MM.1S (cell line): ENCODE measurements at regions not wholly inside any gene's neighbourhood (a gene's known extent, or its start where the extent isn't known, plus 50 kb on each side); places are given as distances from the start of the nearest gene placed in this dataset.

Experiments used
- CTCF ChIP-seq: fragments of 300-600 bp; sonication (generic); IDR thresholded peaks from 2 replicates; pipeline ENCODE4 v1.5.1; 2016; ENCODE audit warnings: antibody characterized with exemption, low read length, mixed read lengths
- EZH2 ChIP-seq: fragments of 300-600 bp; sonication (generic); optimal IDR thresholded peaks from 2 replicates; pipeline ENCODE3; 2017; ENCODE audit warnings: low read depth, mild to moderate bottlenecking, antibody characterized with exemption, low read length, mixed read lengths
- EZH2phosphoT487 ChIP-seq: fragments of 300-600 bp; sonication (generic); IDR thresholded peaks from 2 replicates; pipeline ENCODE4 v1.6.1; 2018; ENCODE audit warnings: antibody characterized with exemption, low read length

- TF ChIP-seq CTCF (peak; percentile 77), EZH2phosphoT487 (no peak), EZH2 (no peak)
These were observed 583.4 kb downstream of the ACTL7B start for GRCh38 chr9:108272349-108272899.
